HEK293 (cell line): ENCODE measurements at regions not wholly inside any gene's neighbourhood (a gene's known extent, or its start where the extent isn't known, plus 50 kb on each side); places are given as distances from the start of the nearest gene placed in this dataset.

Source experiments
- GLIS1 ChIP-seq: fragments of 450-650 bp; formaldehyde crosslinking; IDR thresholded peaks from 2 replicates; pipeline ENCODE4 v1.5.1; 2016; ENCODE audit warnings: missing biosample characterization, missing genetic modification characterization
- GLIS2 ChIP-seq: fragments of 450-650 bp; formaldehyde crosslinking; IDR thresholded peaks from 2 replicates; pipeline ENCODE4 v1.5.1; 2016; ENCODE audit warnings: missing biosample characterization, missing genetic modification characterization
- KLF10 ChIP-seq: fragments of 450-650 bp; IDR thresholded peaks from 2 replicates; pipeline ENCODE4 v1.5.1; 2018; ENCODE audit warnings: missing biosample characterization, mild to moderate bottlenecking, missing genetic modification characterization
- SCRT1 ChIP-seq: fragments of 450-650 bp; formaldehyde crosslinking; IDR thresholded peaks from 2 replicates; pipeline ENCODE4 v1.5.1; 2016; ENCODE audit warnings: missing biosample characterization, missing genetic modification characterization, borderline replicate concordance
- SETDB1 ChIP-seq: IDR thresholded peaks from one replicate; pipeline ENCODE4 v1.6.1; 2017; ENCODE audit warnings: mild to moderate bottlenecking, low read length, moderate library complexity, mixed read lengths; ENCODE audit not compliant: insufficient read length
- WT1 ChIP-seq: fragments of 450-650 bp; formaldehyde crosslinking; IDR thresholded peaks from 2 replicates; pipeline ENCODE4 v1.5.1; 2016; ENCODE audit warnings: missing biosample characterization, missing genetic modification characterization
- YY1 ChIP-seq: fragments of 450-650 bp; formaldehyde crosslinking; IDR thresholded peaks from 2 replicates; pipeline ENCODE4 v1.5.1; 2018; ENCODE audit warnings: missing biosample characterization, missing genetic modification characterization
- YY2 ChIP-seq: fragments of 450-650 bp; formaldehyde crosslinking; IDR thresholded peaks from 2 replicates; pipeline ENCODE4 v1.5.1; 2016; ENCODE audit warnings: missing biosample characterization, missing genetic modification characterization
- ZFP37 ChIP-seq: fragments of 450-650 bp; formaldehyde crosslinking; IDR thresholded peaks from 2 replicates; pipeline ENCODE4 v1.5.1; 2016; ENCODE audit warnings: missing biosample characterization, missing genetic modification characterization
- ZNF169 ChIP-seq: fragments of 450-650 bp; formaldehyde crosslinking; IDR thresholded peaks from 2 replicates; pipeline ENCODE4 v1.5.1; 2016; ENCODE audit warnings: missing biosample characterization, missing genetic modification characterization
- ZNF202 ChIP-seq: fragments of 450-650 bp; formaldehyde crosslinking; IDR thresholded peaks from 2 replicates; pipeline ENCODE4 v1.5.1; 2016; ENCODE audit warnings: missing biosample characterization, missing genetic modification characterization, borderline replicate concordance
- ZNF214 ChIP-seq: fragments of 450-650 bp; formaldehyde crosslinking; IDR thresholded peaks from 2 replicates; pipeline ENCODE4 v1.5.1; 2017; ENCODE audit warnings: missing biosample characterization, mild to moderate bottlenecking, missing genetic modification characterization, borderline replicate concordance
- ZNF23 ChIP-seq: fragments of 450-650 bp; formaldehyde crosslinking; IDR thresholded peaks from 2 replicates; pipeline ENCODE4 v1.5.1; 2016; ENCODE audit warnings: missing biosample characterization, missing genetic modification characterization, borderline replicate concordance
- ZNF239 ChIP-seq: fragments of 450-650 bp; formaldehyde crosslinking; IDR thresholded peaks from 2 replicates; pipeline ENCODE4 v1.5.1; 2016; ENCODE audit warnings: missing biosample characterization, missing genetic modification characterization
- ZNF324 ChIP-seq: fragments of 450-650 bp; formaldehyde crosslinking; IDR thresholded peaks from 2 replicates; pipeline ENCODE4 v1.5.1; 2016; ENCODE audit warnings: missing biosample characterization, missing genetic modification characterization
- ZNF341 ChIP-seq: fragments of 450-650 bp; formaldehyde crosslinking; IDR thresholded peaks from 2 replicates; pipeline ENCODE4; 2016; ENCODE audit warnings: low read depth, missing biosample characterization, missing genetic modification characterization
- ZNF433 ChIP-seq: fragments of 450-650 bp; formaldehyde crosslinking; IDR thresholded peaks from 2 replicates; pipeline ENCODE4 v1.5.1; 2016; ENCODE audit warnings: missing biosample characterization, missing genetic modification characterization, low read depth
- ZNF560 ChIP-seq: fragments of 450-650 bp; formaldehyde crosslinking; IDR thresholded peaks from 2 replicates; pipeline ENCODE4 v1.5.1; 2017; ENCODE audit warnings: missing biosample characterization, missing genetic modification characterization, borderline replicate concordance
- ZNF610 ChIP-seq: fragments of 450-650 bp; formaldehyde crosslinking; IDR thresholded peaks from 2 replicates; pipeline ENCODE4 v1.5.1; 2016; ENCODE audit warnings: missing biosample characterization, missing genetic modification characterization, borderline replicate concordance
- ZNF76 ChIP-seq: fragments of 450-650 bp; formaldehyde crosslinking; IDR thresholded peaks from 2 replicates; pipeline ENCODE4; 2016; ENCODE audit warnings: low read depth, missing biosample characterization, missing genetic modification characterization, borderline replicate concordance
- ZXDB ChIP-seq: fragments of 450-650 bp; formaldehyde crosslinking; IDR thresholded peaks from 2 replicates; pipeline ENCODE4 v1.5.1; 2016; ENCODE audit warnings: missing biosample characterization, missing genetic modification characterization
- TF ChIP-seq, protein P1 (sequence below): fragments of 450-650 bp; formaldehyde crosslinking; conservative IDR thresholded peaks from 2 replicates; pipeline ENCODE4 v1.5.1; 2016; ENCODE audit warnings: low read depth, missing biosample characterization, missing genetic modification characterization
- TF ChIP-seq, protein P2 (sequence below): fragments of 450-650 bp; formaldehyde crosslinking; IDR thresholded peaks from 2 replicates; pipeline ENCODE4 v1.5.1; 2016; ENCODE audit warnings: missing biosample characterization, missing genetic modification characterization, borderline replicate concordance
- TF ChIP-seq, protein P3 (sequence below): sonication (generic); formaldehyde crosslinking; IDR thresholded peaks from 2 replicates; pipeline ENCODE4 v1.8.1; 2022; ENCODE audit warnings: mild to moderate bottlenecking, moderate library complexity, missing genetic modification reagents
- TF ChIP-seq, protein P4 (sequence below): fragments of 450-650 bp; formaldehyde crosslinking; IDR thresholded peaks from 2 replicates; pipeline ENCODE4 v1.5.1; 2017; ENCODE audit warnings: missing biosample characterization, mild to moderate bottlenecking, missing genetic modification characterization, moderate library complexity

DNA sequence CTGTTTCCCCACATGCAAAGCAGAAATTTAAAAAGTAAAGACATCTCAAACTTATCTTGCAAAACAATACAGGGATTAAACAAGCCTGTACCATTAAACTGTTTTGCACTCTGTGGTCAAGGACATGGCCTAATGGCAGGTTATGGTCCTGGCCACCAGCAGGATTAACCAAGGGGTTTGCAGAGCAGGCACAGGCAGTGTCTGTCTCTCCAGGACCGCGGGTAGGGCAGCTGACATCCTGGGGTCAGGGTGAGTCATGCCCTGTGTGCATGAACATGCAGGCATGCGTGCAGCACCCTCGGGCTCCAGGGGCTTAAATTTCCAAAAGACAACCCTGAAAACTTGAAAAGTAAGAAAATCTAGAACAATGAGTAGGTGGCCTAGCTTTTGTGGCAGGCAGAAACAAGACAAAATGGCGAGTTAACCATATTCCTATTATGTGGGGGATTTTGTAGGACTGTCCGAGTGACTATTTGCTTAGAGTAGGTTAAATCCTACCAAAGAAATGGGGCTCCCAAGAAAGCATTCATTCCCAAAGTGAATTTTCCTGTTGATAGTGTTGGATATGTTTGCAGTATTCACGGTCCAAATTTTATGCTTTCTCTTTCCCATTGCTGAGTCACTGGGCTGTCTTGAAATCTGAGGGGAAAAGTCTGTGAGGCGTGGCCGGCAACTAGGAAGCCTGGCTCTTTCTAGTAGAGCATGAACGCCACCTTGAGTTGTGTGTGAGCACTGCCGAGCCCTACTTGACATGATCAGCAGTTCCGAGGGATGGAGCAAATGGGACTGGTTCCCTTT is 158.4 kb upstream of the FAM20A start (continued):
- TF ChIP-seq, protein P1, sequence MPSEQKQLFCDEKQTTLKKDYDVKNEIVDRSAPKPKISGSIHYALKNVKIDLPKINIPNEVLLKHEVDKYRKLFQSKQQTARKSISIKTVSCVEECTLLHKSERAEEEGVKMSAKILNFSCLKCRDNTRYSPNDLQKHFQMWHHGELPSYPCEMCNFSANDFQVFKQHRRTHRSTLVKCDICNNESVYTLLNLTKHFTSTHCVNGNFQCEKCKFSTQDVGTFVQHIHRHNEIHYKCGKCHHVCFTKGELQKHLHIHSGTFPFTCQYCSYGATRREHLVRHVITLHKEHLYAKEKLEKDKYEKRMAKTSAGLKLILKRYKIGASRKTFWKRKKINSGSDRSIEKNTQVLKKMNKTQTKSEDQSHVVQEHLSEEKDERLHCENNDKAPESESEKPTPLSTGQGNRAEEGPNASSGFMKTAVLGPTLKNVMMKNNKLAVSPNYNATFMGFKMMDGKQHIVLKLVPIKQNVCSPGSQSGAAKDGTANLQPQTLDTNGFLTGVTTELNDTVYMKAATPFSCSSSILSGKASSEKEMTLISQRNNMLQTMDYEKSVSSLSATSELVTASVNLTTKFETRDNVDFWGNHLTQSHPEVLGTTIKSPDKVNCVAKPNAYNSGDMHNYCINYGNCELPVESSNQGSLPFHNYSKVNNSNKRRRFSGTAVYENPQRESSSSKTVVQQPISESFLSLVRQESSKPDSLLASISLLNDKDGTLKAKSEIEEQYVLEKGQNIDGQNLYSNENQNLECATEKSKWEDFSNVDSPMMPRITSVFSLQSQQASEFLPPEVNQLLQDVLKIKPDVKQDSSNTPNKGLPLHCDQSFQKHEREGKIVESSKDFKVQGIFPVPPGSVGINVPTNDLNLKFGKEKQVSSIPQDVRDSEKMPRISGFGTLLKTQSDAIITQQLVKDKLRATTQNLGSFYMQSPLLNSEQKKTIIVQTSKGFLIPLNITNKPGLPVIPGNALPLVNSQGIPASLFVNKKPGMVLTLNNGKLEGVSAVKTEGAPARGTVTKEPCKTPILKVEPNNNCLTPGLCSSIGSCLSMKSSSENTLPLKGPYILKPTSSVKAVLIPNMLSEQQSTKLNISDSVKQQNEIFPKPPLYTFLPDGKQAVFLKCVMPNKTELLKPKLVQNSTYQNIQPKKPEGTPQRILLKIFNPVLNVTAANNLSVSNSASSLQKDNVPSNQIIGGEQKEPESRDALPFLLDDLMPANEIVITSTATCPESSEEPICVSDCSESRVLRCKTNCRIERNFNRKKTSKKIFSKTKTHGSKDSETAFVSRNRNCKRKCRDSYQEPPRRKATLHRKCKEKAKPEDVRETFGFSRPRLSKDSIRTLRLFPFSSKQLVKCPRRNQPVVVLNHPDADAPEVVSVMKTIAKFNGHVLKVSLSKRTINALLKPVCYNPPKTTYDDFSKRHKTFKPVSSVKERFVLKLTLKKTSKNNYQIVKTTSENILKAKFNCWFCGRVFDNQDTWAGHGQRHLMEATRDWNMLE, result no peak
- no peak for TF ChIP-seq ZNF560 (tag by site-specific recombination)
- TF ChIP-seq, protein P2, sequence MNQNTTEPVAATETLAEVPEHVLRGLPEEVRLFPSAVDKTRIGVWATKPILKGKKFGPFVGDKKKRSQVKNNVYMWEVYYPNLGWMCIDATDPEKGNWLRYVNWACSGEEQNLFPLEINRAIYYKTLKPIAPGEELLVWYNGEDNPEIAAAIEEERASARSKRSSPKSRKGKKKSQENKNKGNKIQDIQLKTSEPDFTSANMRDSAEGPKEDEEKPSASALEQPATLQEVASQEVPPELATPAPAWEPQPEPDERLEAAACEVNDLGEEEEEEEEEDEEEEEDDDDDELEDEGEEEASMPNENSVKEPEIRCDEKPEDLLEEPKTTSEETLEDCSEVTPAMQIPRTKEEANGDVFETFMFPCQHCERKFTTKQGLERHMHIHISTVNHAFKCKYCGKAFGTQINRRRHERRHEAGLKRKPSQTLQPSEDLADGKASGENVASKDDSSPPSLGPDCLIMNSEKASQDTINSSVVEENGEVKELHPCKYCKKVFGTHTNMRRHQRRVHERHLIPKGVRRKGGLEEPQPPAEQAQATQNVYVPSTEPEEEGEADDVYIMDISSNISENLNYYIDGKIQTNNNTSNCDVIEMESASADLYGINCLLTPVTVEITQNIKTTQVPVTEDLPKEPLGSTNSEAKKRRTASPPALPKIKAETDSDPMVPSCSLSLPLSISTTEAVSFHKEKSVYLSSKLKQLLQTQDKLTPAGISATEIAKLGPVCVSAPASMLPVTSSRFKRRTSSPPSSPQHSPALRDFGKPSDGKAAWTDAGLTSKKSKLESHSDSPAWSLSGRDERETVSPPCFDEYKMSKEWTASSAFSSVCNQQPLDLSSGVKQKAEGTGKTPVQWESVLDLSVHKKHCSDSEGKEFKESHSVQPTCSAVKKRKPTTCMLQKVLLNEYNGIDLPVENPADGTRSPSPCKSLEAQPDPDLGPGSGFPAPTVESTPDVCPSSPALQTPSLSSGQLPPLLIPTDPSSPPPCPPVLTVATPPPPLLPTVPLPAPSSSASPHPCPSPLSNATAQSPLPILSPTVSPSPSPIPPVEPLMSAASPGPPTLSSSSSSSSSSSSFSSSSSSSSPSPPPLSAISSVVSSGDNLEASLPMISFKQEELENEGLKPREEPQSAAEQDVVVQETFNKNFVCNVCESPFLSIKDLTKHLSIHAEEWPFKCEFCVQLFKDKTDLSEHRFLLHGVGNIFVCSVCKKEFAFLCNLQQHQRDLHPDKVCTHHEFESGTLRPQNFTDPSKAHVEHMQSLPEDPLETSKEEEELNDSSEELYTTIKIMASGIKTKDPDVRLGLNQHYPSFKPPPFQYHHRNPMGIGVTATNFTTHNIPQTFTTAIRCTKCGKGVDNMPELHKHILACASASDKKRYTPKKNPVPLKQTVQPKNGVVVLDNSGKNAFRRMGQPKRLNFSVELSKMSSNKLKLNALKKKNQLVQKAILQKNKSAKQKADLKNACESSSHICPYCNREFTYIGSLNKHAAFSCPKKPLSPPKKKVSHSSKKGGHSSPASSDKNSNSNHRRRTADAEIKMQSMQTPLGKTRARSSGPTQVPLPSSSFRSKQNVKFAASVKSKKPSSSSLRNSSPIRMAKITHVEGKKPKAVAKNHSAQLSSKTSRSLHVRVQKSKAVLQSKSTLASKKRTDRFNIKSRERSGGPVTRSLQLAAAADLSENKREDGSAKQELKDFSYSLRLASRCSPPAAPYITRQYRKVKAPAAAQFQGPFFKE (tag by site-specific recombination), result no peak
- no peak for TF ChIP-seq ZNF202 (tag by site-specific recombination)
- no peak for TF ChIP-seq GLIS2
- TF ChIP-seq YY1 (tag by site-specific recombination), result no peak
- peak; percentile 51 for TF ChIP-seq ZXDB
- TF ChIP-seq KLF10 (tag by site-specific recombination), result peak; percentile 25; the same call in 1 of the 2 replicates
- no peak for TF ChIP-seq ZNF433 (tag by site-specific recombination)
- TF ChIP-seq, protein P3, sequence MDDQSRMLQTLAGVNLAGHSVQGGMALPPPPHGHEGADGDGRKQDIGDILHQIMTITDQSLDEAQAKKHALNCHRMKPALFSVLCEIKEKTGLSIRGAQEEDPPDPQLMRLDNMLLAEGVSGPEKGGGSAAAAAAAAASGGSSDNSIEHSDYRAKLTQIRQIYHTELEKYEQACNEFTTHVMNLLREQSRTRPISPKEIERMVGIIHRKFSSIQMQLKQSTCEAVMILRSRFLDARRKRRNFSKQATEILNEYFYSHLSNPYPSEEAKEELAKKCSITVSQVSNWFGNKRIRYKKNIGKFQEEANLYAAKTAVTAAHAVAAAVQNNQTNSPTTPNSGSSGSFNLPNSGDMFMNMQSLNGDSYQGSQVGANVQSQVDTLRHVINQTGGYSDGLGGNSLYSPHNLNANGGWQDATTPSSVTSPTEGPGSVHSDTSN (CRISPR knock-in tag), result no peak
- TF ChIP-seq WT1 (tag by site-specific recombination), result no peak
- TF ChIP-seq GLIS1 (tag by site-specific recombination), result peak; percentile 6; the same call in 1 of the 2 replicates
- no peak for TF ChIP-seq ZNF610 (tag by site-specific recombination)
- 0 out of 2 replicates have a peak, but pooled peaks have one; percentile 28 for TF ChIP-seq ZNF324 (tag by site-specific recombination)
- TF ChIP-seq ZNF76, result no peak
- TF ChIP-seq, protein P4, sequence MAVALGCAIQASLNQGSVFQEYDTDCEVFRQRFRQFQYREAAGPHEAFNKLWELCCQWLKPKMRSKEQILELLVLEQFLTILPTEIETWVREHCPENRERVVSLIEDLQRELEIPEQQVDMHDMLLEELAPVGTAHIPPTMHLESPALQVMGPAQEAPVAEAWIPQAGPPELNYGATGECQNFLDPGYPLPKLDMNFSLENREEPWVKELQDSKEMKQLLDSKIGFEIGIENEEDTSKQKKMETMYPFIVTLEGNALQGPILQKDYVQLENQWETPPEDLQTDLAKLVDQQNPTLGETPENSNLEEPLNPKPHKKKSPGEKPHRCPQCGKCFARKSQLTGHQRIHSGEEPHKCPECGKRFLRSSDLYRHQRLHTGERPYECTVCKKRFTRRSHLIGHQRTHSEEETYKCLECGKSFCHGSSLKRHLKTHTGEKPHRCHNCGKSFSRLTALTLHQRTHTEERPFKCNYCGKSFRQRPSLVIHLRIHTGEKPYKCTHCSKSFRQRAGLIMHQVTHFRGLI (tag by site-specific recombination), result no peak; the same call in 1 of the 2 replicates
- no peak for TF ChIP-seq ZNF169
- no peak for TF ChIP-seq ZNF341
- no peak for TF ChIP-seq SCRT1 (tag by site-specific recombination)
- TF ChIP-seq ZNF23 (tag by site-specific recombination), result no peak
- no peak for TF ChIP-seq ZNF239 (tag by site-specific recombination)
- no peak for TF ChIP-seq YY2 (tag by site-specific recombination)
- no peak for TF ChIP-seq SETDB1
- no peak for TF ChIP-seq ZNF214 (tag by site-specific recombination)
- TF ChIP-seq ZFP37, result peak; percentile 68; the same call in 1 of the 2 replicates
